Motor neuron (in vitro differentiated cells): ENCODE measurements at regions not wholly inside any gene's neighbourhood (a gene's known extent, or its start where the extent isn't known, plus 50 kb on each side); places are given as distances from the start of the nearest gene placed in this dataset.
A peak's percentile ranks its signal among the peaks of the same experiment; 100 is the strongest.

Experiments
- ATAC-seq, 8 experiments: fragments of 200-7000 bp; cut with Tn5 transposase; replicated peaks in 6 of 8; 2 replicates each; pipeline ENCODE4 v1.8.0; 2021; ENCODE audit warnings: mild to moderate bottlenecking in 8 of 8, moderate library complexity in 8 of 8
- H3K27ac ChIP-seq, 2 donors: fragments of 250-450 bp; sonication (Bioruptor Pico); 2 replicates each; pipeline ENCODE4 v1.9.0; 2021; ENCODE audit warnings: antibody characterized with exemption in 2 of 2, mild to moderate bottlenecking in 2 of 2, moderate library complexity in 1 of 2
- H3K4me1 ChIP-seq, 2 donors: fragments of 250-450 bp; sonication (Bioruptor Pico); replicated peaks in 1 of 2; 2 replicates each; pipeline ENCODE4 v1.6.1; 2021; ENCODE audit warnings: antibody characterized with exemption in 2 of 2, mild to moderate bottlenecking in 2 of 2, moderate library complexity in 1 of 2
- H3K4me3 ChIP-seq, 5 donors: fragments of 250-450 bp; sonication (Bioruptor Pico); 2 replicates each; pipeline ENCODE4 v1.9.0; 2021; ENCODE audit warnings: antibody characterized with exemption in 5 of 5, mild to moderate bottlenecking in 5 of 5, moderate library complexity in 4 of 5
- whole genome bisulfite sequencing, 10 experiments: fragments of 450-650 bp; shearing (Covaris generic); methylation state at CpG; one replicate each; pipeline ENCODE4 v1.0.0; 2022; 5-methylcytosine and 5-hydroxymethylcytosine counted together
- in situ Hi-C, 9 experiments: fragments of 400-800 bp; cut with MboI; loops; one replicate each; pipeline ENCODE4 v1.15.0; 2021; ENCODE audit warnings: low sequenced_read_pairs in 9 of 9, low pct_unique_long_range_greater_than_20kb in 2 of 9; ENCODE audit not compliant: unreplicated experiment in 9 of 9

- in situ Hi-C loops = no loop called here
- H3K4me3 ChIP-seq = no peak overlapping the region
- peaks cover 5 to 7% of the 10 kb centered on the region in 2 donors for H3K4me1 ChIP-seq
- WGBS, 10 experiments = 22 to 100% (median 86%) methylated on average over 1 to 4 of the region's 4 CpGs; no CpG with 5 or more reads in 1 of the 10 experiments
- H3K27ac ChIP-seq = no peak overlapping the region
- no peak for ATAC-seq
Measured at GRCh38 chr5:167346461-167346860, 945.0 kb upstream of the WWC1 start.

DNA sequence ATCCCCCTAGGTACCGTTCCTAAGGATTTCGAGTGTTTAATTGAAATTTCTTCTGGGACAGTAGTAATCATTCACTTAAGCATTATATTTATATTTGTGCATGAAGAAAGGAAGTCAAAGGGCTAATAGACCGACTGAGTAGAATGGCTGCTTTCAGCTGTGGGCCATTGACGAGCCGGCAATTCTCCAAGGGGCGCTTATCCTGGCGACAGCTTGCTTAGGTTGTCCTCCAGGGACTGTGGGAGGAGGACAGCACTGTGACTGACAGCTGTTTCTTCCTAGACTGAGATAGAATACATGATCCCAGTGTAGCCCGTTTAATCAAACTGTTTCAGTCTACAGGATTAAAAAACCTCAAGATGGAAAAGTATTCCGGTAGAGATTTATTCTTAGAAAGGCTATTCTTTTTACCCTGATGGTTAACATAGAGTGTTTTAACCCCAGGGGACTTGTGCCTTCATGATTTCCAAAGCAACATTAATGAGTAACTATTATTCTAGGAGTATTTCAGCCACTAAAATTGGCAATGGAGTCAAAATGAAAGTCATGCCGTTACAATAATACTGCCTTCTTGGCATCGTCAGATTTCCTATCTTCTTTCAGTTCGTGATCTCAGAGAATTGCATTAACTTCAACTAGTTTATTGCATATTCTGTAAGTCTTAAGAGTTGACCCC is 943.1 kb upstream of the WWC1 start:
- in situ Hi-C loops = no loop called here
- H3K4me1 ChIP-seq = peaks cover 5 to 7% of the 10 kb centered on the region in 2 donors
- H3K27ac ChIP-seq = no peak overlapping the region
- WGBS, 10 experiments = 33 to 89% (median 63%) methylated on average over 2 to 9 of the region's 12 CpGs
- peak in 3 of 8 experiments; percentile 62 to 76 (median 72) for ATAC-seq
- H3K4me3 ChIP-seq = no peak overlapping the region

GRCh38 chr5:167348980-167349379 is 942.5 kb upstream of the WWC1 start:
- in situ Hi-C loops = no loop called here

GRCh38 chr5:167351316-167351715 is 940.1 kb upstream of the WWC1 start:
- H3K4me3 ChIP-seq = no peak overlapping the region
- no peak overlapping the region for H3K27ac ChIP-seq
- in situ Hi-C loops = no loop called here
- ATAC-seq = no peak
- H3K4me1 ChIP-seq = peaks cover 14 to 15% of the 10 kb centered on the region in 2 donors
- 40 to 100% (median 83%) methylated on average over 1 to 4 of the region's 4 CpGs for whole genome bisulfite sequencing, 10 experiments

More at GRCh38 chr5:167348980-167349379, 942.5 kb upstream of the WWC1 start:
- ATAC-seq = no peak
- Histone ChIP-seq H3K4me1 (peaks cover 5 to 7% of the 10 kb centered on the region in 2 donors), H3K4me3 (no peak overlapping the region), H3K27ac (no peak overlapping the region)
- 18 to 100% (median 91%) methylated on average over 1 to 3 of the region's 3 CpGs; no CpG with 5 or more reads in 2 of the 10 experiments for WGBS, 10 experiments

DNA sequence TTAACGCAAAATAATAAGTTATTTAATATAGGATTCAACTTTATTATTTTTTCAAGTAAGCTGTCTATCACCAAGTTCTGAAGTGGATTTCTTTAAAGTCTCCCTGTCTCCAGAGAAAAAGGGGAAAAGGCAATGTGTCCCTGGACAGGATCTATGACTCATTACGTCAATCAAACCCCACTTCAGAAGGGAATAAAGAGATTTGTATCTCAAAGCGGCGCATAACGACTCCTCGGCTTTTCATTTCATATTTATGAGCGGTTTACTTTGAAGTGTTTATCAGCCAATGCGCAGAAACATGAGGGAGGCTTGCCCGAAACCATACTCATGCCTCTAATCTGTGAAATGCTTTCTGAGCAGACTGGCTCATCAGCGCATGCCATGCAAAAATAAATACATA is 938.6 kb upstream of the WWC1 start:
- Histone ChIP-seq H3K4me1 (peaks cover 13% of the 10 kb centered on the region in 2 donors), H3K4me3 (no peak overlapping the region), H3K27ac (no peak overlapping the region)
- peak in 1 of 8 experiments; percentile 44 for ATAC-seq
- 18 to 100% (median 75%) methylated on average over 1 to 10 of the region's 10 CpGs for WGBS, 10 experiments
- in situ Hi-C loops = no loop called here

- no peak overlapping the region for H3K27ac ChIP-seq
- peaks cover 11 to 13% of the 10 kb centered on the region in 2 donors for H3K4me1 ChIP-seq
- ATAC-seq = peak in 5 of 8 experiments; percentile 38 to 67 (median 64)
- in situ Hi-C loops = no loop called here
- 12 to 73% (median 53%) methylated on average over 2 to 5 of the region's 5 CpGs; no CpG with 5 or more reads in 1 of the 10 experiments for WGBS, 10 experiments
- no peak overlapping the region for H3K4me3 ChIP-seq
Measured at GRCh38 chr5:167355346-167355745, 936.1 kb upstream of the WWC1 start.

DNA sequence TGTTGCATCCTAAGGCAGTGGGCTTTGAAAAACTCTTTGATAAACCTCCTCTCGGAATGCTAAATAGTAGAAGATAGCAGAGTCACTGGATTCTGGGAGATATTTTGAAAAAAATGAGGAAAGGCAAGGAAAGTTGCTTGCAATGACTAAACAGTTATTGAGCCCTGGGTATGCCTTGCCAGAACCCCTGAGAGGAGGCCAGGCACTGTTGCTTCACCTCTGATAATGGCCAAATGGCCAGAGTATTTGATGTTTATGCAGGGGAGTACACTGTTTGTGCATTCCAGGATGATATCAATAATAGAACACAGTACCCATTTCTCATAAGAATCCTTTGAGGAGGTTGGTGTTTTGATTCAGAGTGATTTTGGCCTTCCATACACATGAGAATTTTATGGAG is 935.1 kb upstream of the WWC1 start:
- ATAC-seq = no peak
- 17 to 100% (median 86%) methylated on average over 1 of the region's 1 CpG; no CpG with 5 or more reads in 3 of the 10 experiments for WGBS, 10 experiments
- peaks cover 11 to 13% of the 10 kb centered on the region in 2 donors for H3K4me1 ChIP-seq
- H3K4me3 ChIP-seq = no peak overlapping the region
- no peak overlapping the region for H3K27ac ChIP-seq
- in situ Hi-C loops = no loop called here

DNA sequence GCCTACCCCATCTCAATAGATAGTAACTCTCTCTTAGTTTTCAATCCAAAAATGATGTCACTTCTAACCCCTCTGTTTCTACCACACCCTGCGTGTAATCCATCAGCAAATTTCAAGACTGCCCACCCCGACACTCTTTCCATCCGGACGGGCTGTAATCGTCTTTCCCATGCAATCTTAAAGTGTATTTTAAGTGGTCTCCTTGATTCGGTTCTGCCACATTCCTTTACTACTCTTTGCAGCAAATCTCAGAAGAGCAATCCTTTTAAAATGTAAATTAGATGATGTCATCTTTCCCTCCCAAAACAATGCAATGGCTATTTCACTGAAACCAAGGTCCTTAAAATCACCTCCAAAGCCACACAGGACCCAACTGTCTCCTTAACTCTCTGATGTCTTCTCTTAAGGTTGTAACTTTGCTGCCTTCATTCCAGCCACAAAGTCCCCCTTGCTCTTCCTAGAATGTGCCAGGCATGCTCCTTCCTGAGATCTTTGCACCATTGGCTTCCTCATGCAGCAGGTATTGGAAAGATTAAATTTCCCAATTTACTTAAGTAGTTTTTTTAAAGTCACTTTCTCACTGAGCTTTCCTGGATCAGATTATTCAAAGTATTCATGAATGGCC is 932.5 kb upstream of the WWC1 start:
- peak in 5 of 8 experiments; percentile 11 to 54 (median 22) for ATAC-seq
- H3K4me3 ChIP-seq = no peak overlapping the region
- WGBS, 10 experiments = 0 to 47% (median 22%) methylated on average over 1 to 6 of the region's 6 CpGs; no CpG with 5 or more reads in 2 of the 10 experiments
- no peak overlapping the region for H3K27ac ChIP-seq
- in situ Hi-C loops = no loop called here
- peaks cover 13 to 18% of the 10 kb centered on the region in 2 donors for H3K4me1 ChIP-seq

GRCh38 chr5:167361795-167362194 is 929.6 kb upstream of the WWC1 start:
- peak in 7 of 8 experiments; percentile 17 to 91 (median 68) for ATAC-seq
- peaks cover 5 to 9% of the 10 kb centered on the region in 2 donors for H3K4me1 ChIP-seq
- 0 to 100% (median 86%) methylated on average over 1 of the region's 1 CpG; no CpG with 5 or more reads in 4 of the 10 experiments for WGBS, 10 experiments
- no peak overlapping the region for H3K27ac ChIP-seq
- in situ Hi-C loops = no loop called here
- H3K4me3 ChIP-seq = no peak overlapping the region

DNA sequence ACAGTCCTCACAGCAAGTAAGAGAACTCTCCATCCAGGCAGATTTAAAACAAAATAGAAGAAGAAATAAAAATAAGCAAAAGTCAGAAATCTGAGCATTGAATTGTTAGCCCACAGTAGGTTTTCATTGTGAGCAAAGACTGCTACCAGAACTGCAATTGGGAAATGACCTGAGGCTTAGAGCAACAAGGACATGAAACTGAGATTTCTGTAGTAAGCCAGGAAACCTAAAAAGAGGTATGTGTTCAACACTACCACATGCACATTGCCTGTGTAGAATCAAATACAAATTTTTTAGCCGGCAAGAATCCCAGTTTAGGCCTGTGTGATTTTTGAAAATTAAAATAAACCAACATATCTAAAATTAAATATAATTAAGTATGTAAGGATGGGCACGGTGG is 928.4 kb upstream of the WWC1 start:
- H3K27ac ChIP-seq = no peak overlapping the region
- peaks cover 5 to 9% of the 10 kb centered on the region in 2 donors for H3K4me1 ChIP-seq
- no peak for ATAC-seq
- in situ Hi-C loops = no loop called here
- WGBS, 10 experiments = 24 to 100% (median 88%) methylated on average over 1 to 2 of the region's 2 CpGs; no CpG with 5 or more reads in 3 of the 10 experiments
- H3K4me3 ChIP-seq = no peak overlapping the region

DNA sequence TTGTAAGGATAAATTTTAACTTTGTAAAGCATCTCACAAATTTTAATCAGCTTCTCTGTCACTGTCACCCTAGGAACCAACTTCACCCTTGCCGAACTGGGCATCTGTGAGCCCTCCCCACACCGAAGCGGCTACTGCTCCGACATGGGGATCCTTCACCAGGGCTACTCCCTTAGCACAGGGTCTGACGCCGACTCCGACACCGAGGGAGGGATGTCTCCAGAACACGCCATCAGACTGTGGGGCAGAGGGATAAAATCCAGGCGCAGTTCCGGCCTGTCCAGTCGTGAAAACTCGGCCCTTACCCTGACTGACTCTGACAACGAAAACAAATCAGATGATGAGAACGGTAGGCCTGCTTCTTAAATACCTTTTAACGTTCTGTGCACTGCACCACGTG is 916.3 kb upstream of the WWC1 start:
- Histone ChIP-seq H3K4me1 (no peaks in the 10 kb centered on the region), H3K4me3 (no peak overlapping the region), H3K27ac (no peak overlapping the region)
- 0 to 80% (median 66%) methylated on average over 1 to 17 of the region's 17 CpGs; no CpG with 5 or more reads in 2 of the 10 experiments for WGBS, 10 experiments
- in situ Hi-C loops = no loop called here
- no peak for ATAC-seq

- in situ Hi-C loops = no loop called here
Measured at GRCh38 chr5:167378894-167379723, 912.3 kb upstream of the WWC1 start.

DNA sequence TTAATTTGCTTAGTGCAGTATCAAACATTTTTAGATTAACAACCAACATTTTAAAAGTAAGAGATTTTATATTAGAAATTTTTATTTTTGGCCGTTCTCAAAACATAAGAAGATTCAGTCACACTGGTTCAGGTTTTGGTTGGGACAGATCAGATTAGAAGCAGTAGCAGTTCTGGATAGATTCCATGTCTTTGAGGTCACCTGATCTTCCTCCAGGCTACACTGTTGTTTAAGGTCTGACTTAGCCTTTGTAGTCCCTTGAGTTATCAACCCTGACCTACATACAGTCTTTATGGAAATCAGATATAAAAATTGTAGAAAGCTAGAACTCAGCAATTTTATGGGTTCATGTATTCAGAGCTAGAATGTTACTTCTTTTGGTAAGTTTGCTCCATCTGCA is 910.0 kb upstream of the WWC1 start:
- 0 to 100% (median 83%) methylated on average over 1 of the region's 1 CpG; no CpG with 5 or more reads in 1 of the 10 experiments for WGBS, 10 experiments
- no peak overlapping the region for H3K4me3 ChIP-seq
- in situ Hi-C loops = no loop called here
- no peaks in the 10 kb centered on the region for H3K4me1 ChIP-seq
- no peak for ATAC-seq
- no peak overlapping the region for H3K27ac ChIP-seq

More at GRCh38 chr5:167378894-167379723, 912.3 kb upstream of the WWC1 start:
- Histone ChIP-seq H3K4me3 (no peak overlapping the region), H3K4me1 (no peaks in the 10 kb centered on the region), H3K27ac (no peak overlapping the region)
- ATAC-seq = no peak
- WGBS, 10 experiments = 18 to 100% (median 89%) methylated on average over 3 to 9 of the region's 9 CpGs
